ENCODE measurements at regions not wholly inside any gene's neighbourhood (a gene's known extent, or its start where the extent isn't known, plus 50 kb on each side); places are given as distances from the start of the nearest gene placed in this dataset.

DNA sequence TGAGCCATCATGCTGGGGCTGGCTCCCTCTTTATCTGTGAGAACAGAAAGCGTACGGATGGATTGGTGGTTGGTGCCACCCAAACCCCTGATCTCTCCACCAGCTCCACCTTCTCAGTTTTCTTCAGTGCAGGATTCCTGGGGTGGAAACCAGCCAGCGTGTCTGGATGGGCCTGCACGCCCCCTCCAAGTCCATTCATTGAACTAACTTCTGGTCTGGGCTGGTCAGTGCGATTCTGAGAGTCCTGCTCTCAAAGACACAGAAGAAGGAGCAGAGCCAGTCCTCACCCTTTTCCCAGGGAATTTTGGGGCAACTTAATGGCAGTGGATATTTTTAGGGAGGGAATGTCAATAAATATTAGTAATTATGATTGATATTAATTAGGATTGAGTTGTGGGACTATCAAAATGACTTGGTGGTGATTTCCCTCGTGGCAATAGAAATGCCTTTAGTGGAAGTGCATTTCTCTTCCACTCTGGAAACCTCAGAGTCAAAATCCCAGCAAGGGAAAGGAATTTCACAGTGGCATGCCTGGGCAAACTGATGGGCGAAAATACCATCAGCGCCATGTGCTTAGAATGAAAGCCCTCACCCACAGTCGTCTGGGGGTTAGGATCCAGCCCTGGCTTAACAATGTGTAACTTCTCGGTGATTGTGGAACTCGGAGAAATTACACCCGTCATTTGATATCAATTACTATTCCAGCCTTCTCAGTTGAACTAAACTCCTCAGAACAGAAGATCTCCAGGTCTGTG is 69.3 kb upstream of the EEPD1 start:
- no peak overlapping the region for H3K4me3 ChIP-seq (replicated peaks; ENCODE audit: low read depth, low read length)
- no peak for DNase-seq (ENCODE audit: extremely low read depth, low read depth)
- TF ChIP-seq, protein P1, sequence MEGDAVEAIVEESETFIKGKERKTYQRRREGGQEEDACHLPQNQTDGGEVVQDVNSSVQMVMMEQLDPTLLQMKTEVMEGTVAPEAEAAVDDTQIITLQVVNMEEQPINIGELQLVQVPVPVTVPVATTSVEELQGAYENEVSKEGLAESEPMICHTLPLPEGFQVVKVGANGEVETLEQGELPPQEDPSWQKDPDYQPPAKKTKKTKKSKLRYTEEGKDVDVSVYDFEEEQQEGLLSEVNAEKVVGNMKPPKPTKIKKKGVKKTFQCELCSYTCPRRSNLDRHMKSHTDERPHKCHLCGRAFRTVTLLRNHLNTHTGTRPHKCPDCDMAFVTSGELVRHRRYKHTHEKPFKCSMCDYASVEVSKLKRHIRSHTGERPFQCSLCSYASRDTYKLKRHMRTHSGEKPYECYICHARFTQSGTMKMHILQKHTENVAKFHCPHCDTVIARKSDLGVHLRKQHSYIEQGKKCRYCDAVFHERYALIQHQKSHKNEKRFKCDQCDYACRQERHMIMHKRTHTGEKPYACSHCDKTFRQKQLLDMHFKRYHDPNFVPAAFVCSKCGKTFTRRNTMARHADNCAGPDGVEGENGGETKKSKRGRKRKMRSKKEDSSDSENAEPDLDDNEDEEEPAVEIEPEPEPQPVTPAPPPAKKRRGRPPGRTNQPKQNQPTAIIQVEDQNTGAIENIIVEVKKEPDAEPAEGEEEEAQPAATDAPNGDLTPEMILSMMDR (IDR thresholded peaks at IDR 0.05; ENCODE audit: low read depth, low read length, missing control alignments), result no peak

DNA sequence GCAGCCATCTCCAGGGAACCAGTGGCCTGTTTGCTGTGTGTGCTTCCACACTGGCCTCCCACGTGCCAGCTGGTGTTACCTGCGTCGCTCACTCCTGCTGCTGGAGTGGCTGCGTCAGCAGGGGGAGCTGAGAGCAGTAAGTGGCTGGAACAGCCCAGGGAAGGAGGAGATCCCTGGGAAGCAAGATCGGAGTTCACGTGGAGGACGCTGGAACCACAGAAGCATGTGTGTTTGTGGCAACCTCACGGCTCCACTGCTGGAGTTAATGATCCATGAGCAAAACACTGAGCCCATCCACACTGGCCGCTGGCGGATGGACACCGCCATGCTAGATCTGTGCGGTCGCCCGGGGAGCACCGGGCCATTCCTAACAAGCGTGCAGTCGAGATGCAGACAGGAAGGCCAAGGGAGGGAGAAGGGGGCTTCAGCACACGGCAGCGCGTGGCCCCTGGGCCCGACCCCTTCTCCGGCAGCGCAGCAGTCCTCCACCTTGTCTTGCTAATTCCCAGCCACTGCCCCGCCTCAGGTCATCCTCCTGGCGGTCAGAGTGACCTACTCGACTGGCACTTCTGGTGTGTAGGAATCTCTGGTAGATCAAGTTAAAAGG is 68.5 kb upstream of the EEPD1 start:
- no peak overlapping the region for H3K4me3 ChIP-seq (replicated peaks; ENCODE audit: low read depth, low read length)
- TF ChIP-seq, protein P1 (IDR thresholded peaks at IDR 0.05; ENCODE audit: low read depth, low read length, missing control alignments), result peak; percentile 43
- peak; percentile 5 for DNase-seq (ENCODE audit: extremely low read depth, low read depth)

DNA sequence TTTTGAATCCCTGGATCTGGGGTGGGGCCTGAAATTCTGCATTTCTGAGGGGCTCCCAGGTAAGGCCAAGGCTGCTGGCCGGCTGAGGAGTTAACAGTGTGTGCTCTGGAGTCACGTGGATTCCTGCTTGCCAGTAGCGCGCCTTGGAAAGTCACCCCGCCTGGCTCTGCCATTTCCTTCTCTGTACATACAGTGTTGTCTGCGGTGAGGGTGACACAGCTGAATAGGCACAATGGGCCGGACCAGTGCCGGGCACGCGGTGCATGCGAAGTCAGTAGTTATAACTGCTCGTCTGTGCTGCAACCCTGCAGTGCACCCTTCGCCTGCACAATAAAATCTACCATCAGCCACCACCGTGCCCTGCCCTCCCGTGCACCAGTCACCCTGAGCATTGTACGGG is 68.0 kb upstream of the EEPD1 start:
- no peak overlapping the region for H3K4me3 ChIP-seq (replicated peaks; ENCODE audit: low read depth, low read length)
- no peak for DNase-seq (ENCODE audit: extremely low read depth, low read depth)
- TF ChIP-seq, protein P1 (IDR thresholded peaks at IDR 0.05; ENCODE audit: low read depth, low read length, missing control alignments), result no peak

DNA sequence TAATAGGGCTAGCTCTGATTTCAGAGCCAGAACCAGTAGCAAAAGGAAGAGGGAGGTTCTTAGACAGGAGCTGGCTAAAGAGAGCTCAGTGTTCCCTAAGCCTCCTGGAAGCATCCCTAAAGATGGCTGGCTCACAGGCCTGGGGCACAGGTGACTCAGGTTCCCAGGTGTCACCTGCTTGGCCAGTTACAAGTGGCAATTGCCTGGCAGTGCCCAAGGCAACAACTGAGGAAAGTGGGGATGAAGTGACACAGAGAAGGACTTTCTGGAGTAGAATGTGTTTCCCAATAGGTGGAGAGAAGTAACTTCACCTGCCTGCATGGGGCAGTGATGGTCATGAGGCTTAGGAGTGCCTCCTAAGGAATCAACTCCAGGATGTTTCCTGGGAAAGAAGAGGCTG is 66.5 kb upstream of the EEPD1 start:
- TF ChIP-seq, protein P1 (IDR thresholded peaks at IDR 0.05; ENCODE audit: low read depth, low read length, missing control alignments), result no peak
- DNase-seq (ENCODE audit: extremely low read depth, low read depth), result no peak
- H3K4me3 ChIP-seq (replicated peaks; ENCODE audit: low read depth, low read length), result no peak overlapping the region

DNA sequence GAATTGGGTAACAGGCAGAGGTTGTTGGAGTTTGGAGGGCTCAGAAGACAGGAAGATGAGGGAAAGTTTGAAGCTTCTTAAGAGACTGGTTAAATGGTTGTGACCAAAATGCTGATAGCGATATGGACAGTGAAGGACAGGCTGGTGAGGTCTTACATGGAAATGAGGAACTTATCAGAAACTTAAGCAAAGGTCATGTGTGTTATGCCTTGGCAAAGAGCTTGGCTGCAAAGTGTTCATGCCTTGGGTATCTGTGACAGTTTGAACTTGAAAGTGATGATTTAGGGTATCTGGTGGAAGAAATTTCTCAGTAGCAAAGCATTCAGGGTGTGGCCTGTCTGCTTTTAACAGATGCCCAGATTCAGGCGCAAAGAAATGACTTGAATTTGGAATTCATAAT is 64.5 kb upstream of the EEPD1 start:
- no peak for DNase-seq (ENCODE audit: extremely low read depth, low read depth)
- TF ChIP-seq, protein P1 (IDR thresholded peaks at IDR 0.05; ENCODE audit: low read depth, low read length, missing control alignments), result no peak
- H3K4me3 ChIP-seq (replicated peaks; ENCODE audit: low read depth, low read length), result no peak overlapping the region

DNA sequence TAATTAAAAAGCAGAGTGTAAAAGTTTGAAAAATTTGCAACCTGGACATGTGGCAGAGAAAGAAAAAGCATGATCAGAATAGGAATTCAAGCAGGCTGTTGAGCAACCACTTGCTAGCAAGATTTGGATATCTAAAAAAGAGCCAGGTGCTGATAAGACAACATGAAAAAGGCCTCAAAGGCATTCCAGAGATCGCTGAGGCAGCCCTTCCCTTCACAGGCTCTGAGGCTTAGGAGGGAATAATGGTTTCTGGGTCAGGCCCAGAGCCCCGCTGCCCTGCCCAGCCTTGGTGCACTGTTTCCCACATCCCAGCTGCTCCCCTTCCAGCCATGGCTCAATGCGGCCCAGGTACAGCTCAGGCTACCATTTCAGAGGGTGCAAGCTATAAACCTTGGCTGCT is 64.1 kb upstream of the EEPD1 start:
- TF ChIP-seq, protein P1 (IDR thresholded peaks at IDR 0.05; ENCODE audit: low read depth, low read length, missing control alignments), result no peak
- no peak overlapping the region for H3K4me3 ChIP-seq (replicated peaks; ENCODE audit: low read depth, low read length)
- DNase-seq (ENCODE audit: extremely low read depth, low read depth), result no peak

Data from HFF-Myc (cell line).